GM18870 (cell line): ENCODE measurements at regions not wholly inside any gene's neighbourhood (a gene's known extent, or its start where the extent isn't known, plus 50 kb on each side); places are given as distances from the start of the nearest gene placed in this dataset.

ENCODE experiments used
- ATAC-seq: cut with Tn5 transposase; IDR thresholded peaks from one replicate; pipeline ENCODE4 v1.9.1; 2021; ENCODE audit warnings: moderate library complexity; ENCODE audit not compliant: unreplicated experiment

GRCh38 chr6:114471450-114471849, 128.6 kb upstream of the HS3ST5 start:
- no peak for ATAC-seq

- ATAC-seq = no peak
Measured at GRCh38 chr6:114467931-114468330, 125.1 kb upstream of the HS3ST5 start.

GRCh38 chr6:114465511-114465910, 122.7 kb upstream of the HS3ST5 start:
- ATAC-seq = no peak

- no peak for ATAC-seq
Measured at GRCh38 chr6:114453737-114454276, 111.0 kb upstream of the HS3ST5 start.

- ATAC-seq = no peak
Measured at GRCh38 chr6:114452785-114453401, 110.1 kb upstream of the HS3ST5 start.

- no peak for ATAC-seq
Measured at GRCh38 chr6:114450631-114451030, 107.8 kb upstream of the HS3ST5 start.

GRCh38 chr6:114449659-114450058, 106.8 kb upstream of the HS3ST5 start:
- ATAC-seq = no peak

- ATAC-seq = no peak
Measured at GRCh38 chr6:114446342-114446741, 103.5 kb upstream of the HS3ST5 start.

GRCh38 chr6:114445846-114446245, 103.0 kb upstream of the HS3ST5 start:
- no peak for ATAC-seq

- ATAC-seq = no peak
Measured at GRCh38 chr6:114439411-114439810, 96.6 kb upstream of the HS3ST5 start.

- ATAC-seq = no peak
Measured at GRCh38 chr6:114437235-114437634, 94.4 kb upstream of the HS3ST5 start.

GRCh38 chr6:114436691-114437090, 93.9 kb upstream of the HS3ST5 start:
- ATAC-seq = no peak

- no peak for ATAC-seq
Measured at GRCh38 chr6:114435985-114436384, 93.2 kb upstream of the HS3ST5 start.

- no peak for ATAC-seq
Measured at GRCh38 chr6:114432400-114432799, 89.6 kb upstream of the HS3ST5 start.

- no peak for ATAC-seq
Measured at GRCh38 chr6:114431641-114432040, 88.8 kb upstream of the HS3ST5 start.

- no peak for ATAC-seq
Measured at GRCh38 chr6:114430534-114431124, 87.8 kb upstream of the HS3ST5 start.

- no peak for ATAC-seq
Measured at GRCh38 chr6:114428341-114428740, 85.5 kb upstream of the HS3ST5 start.

- no peak for ATAC-seq
Measured at GRCh38 chr6:114421199-114421598, 78.4 kb upstream of the HS3ST5 start.

GRCh38 chr6:114419175-114419574, 76.4 kb upstream of the HS3ST5 start:
- peak; percentile 99 for ATAC-seq

- ATAC-seq = no peak
Measured at GRCh38 chr6:114418304-114418972, 75.6 kb upstream of the HS3ST5 start.

- ATAC-seq = no peak
Measured at GRCh38 chr6:114407426-114408035, 64.7 kb upstream of the HS3ST5 start.
